ENCODE measurements at regions not wholly inside any gene's neighbourhood (a gene's known extent, or its start where the extent isn't known, plus 50 kb on each side); places are given as distances from the start of the nearest gene placed in this dataset.

GRCh38 chr4:183840311-183840710 lies 64.8 kb upstream of the STOX2 start:
- no peaks in the 10 kb centered on the region for H3K79me2 ChIP-seq (ENCODE audit: insufficient read depth, low read length)
- no peaks in the 10 kb centered on the region for H3K27me3 ChIP-seq (ENCODE audit: insufficient read depth, low read length)
- no peak overlapping the region for H3K27ac Mint-ChIP-seq
- H3K23me2 ChIP-seq (ENCODE audit: insufficient read length, low read depth, low read length, poor library complexity, severe bottlenecking): no peaks in the 10 kb centered on the region
- peak; percentile 94 for TF ChIP-seq CTCF (conservative IDR thresholded peaks at IDR 0.05)
- no peak overlapping the region for H4K91ac ChIP-seq (ENCODE audit: insufficient read length, low read depth, low read length)
- no peaks in the 10 kb centered on the region for H3K4me1 ChIP-seq (ENCODE audit: insufficient read depth, low read length)
- H2BK15ac ChIP-seq (ENCODE audit: low read depth, low read length): no peak overlapping the region
- H3K9ac ChIP-seq (ENCODE audit: extremely low read depth, insufficient read length, low read length): no peak overlapping the region
- H3K9me3 ChIP-seq (ENCODE audit: control insufficient read depth, low read depth, low read length): no peaks in the 10 kb centered on the region
- DNase-seq: peak; percentile 74
- H3K4ac ChIP-seq (ENCODE audit: low read depth, low read length): no peak overlapping the region
- H4K20me1 ChIP-seq (ENCODE audit: control insufficient read depth, insufficient read depth, insufficient read length): no peaks in the 10 kb centered on the region
- H3K9me3 Mint-ChIP-seq: no peaks in the 10 kb centered on the region
- no peak overlapping the region for H3K23ac ChIP-seq (ENCODE audit: insufficient read length, low read depth, low read length)
- no peak overlapping the region for H2BK120ac ChIP-seq (ENCODE audit: low read depth, low read length, poor library complexity, severe bottlenecking)
- no peak overlapping the region for H2AFZ ChIP-seq (ENCODE audit: low read length)
- no peak overlapping the region for H3K27ac ChIP-seq (ENCODE audit: insufficient read length, low read depth, low read length)
- no peaks in the 10 kb centered on the region for H3K36me3 Mint-ChIP-seq (ENCODE audit: insufficient read depth in 1 of 3, low read depth in 3 of 3)
- H2BK5ac ChIP-seq (ENCODE audit: insufficient read length, low read length): no peak overlapping the region
- H3K4me2 ChIP-seq (ENCODE audit: insufficient read depth, insufficient read length, low read length): no peak overlapping the region
- H3K18ac ChIP-seq (ENCODE audit: insufficient read length, low read depth, low read length): no peak overlapping the region
- no peak overlapping the region for H4K5ac ChIP-seq (ENCODE audit: insufficient read length, low read depth, low read length)
- H3K79me1 ChIP-seq (ENCODE audit: insufficient read depth, low read depth, low read length, poor library complexity, severe bottlenecking): no peaks in the 10 kb centered on the region
- H3K4me1 Mint-ChIP-seq: peaks cover 15% of the 10 kb centered on the region in 2 experiments; a peak in 3 of 4 replicates
- no peak overlapping the region for H3K4me3 Mint-ChIP-seq
- no peak overlapping the region for H2BK20ac ChIP-seq (ENCODE audit: low read depth, low read length, poor library complexity, severe bottlenecking)
- no peak overlapping the region for H2AK5ac ChIP-seq (ENCODE audit: insufficient read length, low read length)
- WGBS (ENCODE audit: extremely low coverage, insufficient read length, low lambda C conversion rate): no CpG with 5 or more reads among the region's 5 CpGs
- H3T11ph ChIP-seq (ENCODE audit: low read length): no peak overlapping the region
- H3K56ac ChIP-seq (ENCODE audit: insufficient read length, low read depth, low read length): no peak overlapping the region
- no peaks in the 10 kb centered on the region; the same call in 1 of the 2 replicates for H3K27me3 Mint-ChIP-seq (ENCODE audit: low read depth)
- H4K8ac ChIP-seq (replicated peaks; ENCODE audit: insufficient read length, low read depth, low read length): no peak overlapping the region
- H3K14ac ChIP-seq (ENCODE audit: insufficient read depth, low read length): no peak overlapping the region
- no peak overlapping the region for H2BK12ac ChIP-seq (ENCODE audit: insufficient read length, low read depth, low read length)

Data from H9 (cell line).